HL-60 (cell line): ENCODE measurements at regions not wholly inside any gene's neighbourhood (a gene's known extent, or its start where the extent isn't known, plus 50 kb on each side); places are given as distances from the start of the nearest gene placed in this dataset.

ENCODE experiments used
- CTCF ChIP-seq: IDR thresholded peaks from one replicate; pipeline ENCODE4 v1.5.1; 2011; ENCODE audit warnings: low read length, control low read depth, inconsistent platforms; ENCODE audit not compliant: insufficient read depth
- GABPA ChIP-seq: IDR thresholded peaks from 2 replicates; pipeline ENCODE4 v1.6.1; 2012; ENCODE audit warnings: low read depth
- POLR2AphosphoS5 ChIP-seq: IDR thresholded peaks from 2 replicates; pipeline ENCODE4 v1.6.1; 2012; ENCODE audit warnings: low read depth
- TF ChIP-seq, protein P1 (sequence below): IDR thresholded peaks from 2 replicates; pipeline ENCODE4 v1.6.1; 2012; ENCODE audit warnings: low read depth; ENCODE audit not compliant: insufficient replicate concordance

DNA sequence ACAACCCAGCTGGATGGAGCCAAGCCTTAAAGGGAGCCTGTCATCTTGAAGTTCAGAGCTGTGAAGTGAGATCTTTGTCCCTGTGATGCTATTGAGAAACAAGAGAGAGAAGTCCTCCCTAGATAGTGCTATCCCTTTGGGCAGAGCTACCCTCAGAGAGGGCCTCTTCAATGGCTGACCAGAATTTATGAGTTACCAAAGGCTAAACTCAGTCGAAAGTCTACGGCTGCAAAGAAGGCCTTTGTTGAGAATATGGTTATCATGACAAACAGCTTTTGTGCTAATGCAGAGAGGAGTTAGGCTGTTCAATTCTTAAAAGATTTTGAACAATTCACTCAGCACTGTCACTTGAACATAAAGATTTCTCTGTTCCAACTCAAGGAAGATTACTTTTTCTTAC is 65.9 kb upstream of the C3orf80 start:
- TF ChIP-seq CTCF (no peak), GABPA (no peak), POLR2AphosphoS5 (no peak)
- TF ChIP-seq, protein P1, sequence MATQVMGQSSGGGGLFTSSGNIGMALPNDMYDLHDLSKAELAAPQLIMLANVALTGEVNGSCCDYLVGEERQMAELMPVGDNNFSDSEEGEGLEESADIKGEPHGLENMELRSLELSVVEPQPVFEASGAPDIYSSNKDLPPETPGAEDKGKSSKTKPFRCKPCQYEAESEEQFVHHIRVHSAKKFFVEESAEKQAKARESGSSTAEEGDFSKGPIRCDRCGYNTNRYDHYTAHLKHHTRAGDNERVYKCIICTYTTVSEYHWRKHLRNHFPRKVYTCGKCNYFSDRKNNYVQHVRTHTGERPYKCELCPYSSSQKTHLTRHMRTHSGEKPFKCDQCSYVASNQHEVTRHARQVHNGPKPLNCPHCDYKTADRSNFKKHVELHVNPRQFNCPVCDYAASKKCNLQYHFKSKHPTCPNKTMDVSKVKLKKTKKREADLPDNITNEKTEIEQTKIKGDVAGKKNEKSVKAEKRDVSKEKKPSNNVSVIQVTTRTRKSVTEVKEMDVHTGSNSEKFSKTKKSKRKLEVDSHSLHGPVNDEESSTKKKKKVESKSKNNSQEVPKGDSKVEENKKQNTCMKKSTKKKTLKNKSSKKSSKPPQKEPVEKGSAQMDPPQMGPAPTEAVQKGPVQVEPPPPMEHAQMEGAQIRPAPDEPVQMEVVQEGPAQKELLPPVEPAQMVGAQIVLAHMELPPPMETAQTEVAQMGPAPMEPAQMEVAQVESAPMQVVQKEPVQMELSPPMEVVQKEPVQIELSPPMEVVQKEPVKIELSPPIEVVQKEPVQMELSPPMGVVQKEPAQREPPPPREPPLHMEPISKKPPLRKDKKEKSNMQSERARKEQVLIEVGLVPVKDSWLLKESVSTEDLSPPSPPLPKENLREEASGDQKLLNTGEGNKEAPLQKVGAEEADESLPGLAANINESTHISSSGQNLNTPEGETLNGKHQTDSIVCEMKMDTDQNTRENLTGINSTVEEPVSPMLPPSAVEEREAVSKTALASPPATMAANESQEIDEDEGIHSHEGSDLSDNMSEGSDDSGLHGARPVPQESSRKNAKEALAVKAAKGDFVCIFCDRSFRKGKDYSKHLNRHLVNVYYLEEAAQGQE, result no peak
